GM21515 (cell line): ENCODE measurements at regions not wholly inside any gene's neighbourhood (a gene's known extent, or its start where the extent isn't known, plus 50 kb on each side); places are given as distances from the start of the nearest gene placed in this dataset.
"Not testable (repeated sequence)": the region's sequence is repeated elsewhere in the genome, so short reads cannot be mapped to it uniquely, and the experiment has no call there.

Source experiments
- ATAC-seq: cut with Tn5 transposase; IDR thresholded peaks from one replicate; pipeline ENCODE4 v1.9.1; 2021; ENCODE audit not compliant: unreplicated experiment

- ATAC-seq: no peak
Observed at GRCh38 chr3:162601101-162601670, 1104.6 kb downstream of the OTOL1 start.

- ATAC-seq: no peak
Observed at GRCh38 chr3:162602619-162603018, 1106.0 kb downstream of the OTOL1 start.

- ATAC-seq: no peak
Observed at GRCh38 chr3:162605651-162606204, 1109.1 kb downstream of the OTOL1 start.

GRCh38 chr3:162610261-162610660 lies 1113.7 kb downstream of the OTOL1 start:
- ATAC-seq: no peak

- ATAC-seq: no peak
Observed at GRCh38 chr3:162612991-162613390, 1116.4 kb downstream of the OTOL1 start.

- no peak for ATAC-seq
Observed at GRCh38 chr3:162626172-162626571, 1129.6 kb downstream of the OTOL1 start.

- no peak for ATAC-seq
Observed at GRCh38 chr3:162628531-162628930, 1131.9 kb downstream of the OTOL1 start.

GRCh38 chr3:162629372-162629771 lies 1132.8 kb downstream of the OTOL1 start:
- no peak for ATAC-seq

GRCh38 chr3:162632672-162633071 lies 1136.1 kb downstream of the OTOL1 start:
- ATAC-seq: no peak

GRCh38 chr3:162640208-162640607 lies 1143.6 kb downstream of the OTOL1 start:
- not testable (repeated sequence) for ATAC-seq

- no peak for ATAC-seq
Observed at GRCh38 chr3:162641317-162641716, 1144.7 kb downstream of the OTOL1 start.

GRCh38 chr3:162641907-162642306 lies 1145.3 kb downstream of the OTOL1 start:
- no peak for ATAC-seq

- ATAC-seq: no peak
Observed at GRCh38 chr3:162643245-162643644, 1146.6 kb downstream of the OTOL1 start.

GRCh38 chr3:162647321-162647720 lies 1150.7 kb downstream of the OTOL1 start:
- ATAC-seq: no peak

- no peak for ATAC-seq
Observed at GRCh38 chr3:162658003-162658402, 1161.4 kb downstream of the OTOL1 start.

GRCh38 chr3:162665684-162666391 lies 1169.2 kb downstream of the OTOL1 start:
- no peak for ATAC-seq

- no peak for ATAC-seq
Observed at GRCh38 chr3:162666835-162667234, 1170.2 kb downstream of the OTOL1 start.

GRCh38 chr3:162670181-162670580 lies 1173.6 kb downstream of the OTOL1 start:
- no peak for ATAC-seq

- ATAC-seq: no peak
Observed at GRCh38 chr3:162677475-162677874, 1180.9 kb downstream of the OTOL1 start.

- ATAC-seq: no peak
Observed at GRCh38 chr3:162678941-162679340, 1182.3 kb downstream of the OTOL1 start.

- no peak for ATAC-seq
Observed at GRCh38 chr3:162684260-162684659, 1187.7 kb downstream of the OTOL1 start.

- ATAC-seq: no peak
Observed at GRCh38 chr3:162699291-162699690, 1202.7 kb downstream of the OTOL1 start.

GRCh38 chr3:162701211-162701610 lies 1204.6 kb downstream of the OTOL1 start:
- no peak for ATAC-seq
